NCI-H510A treated with DMSO at 0.1 percent for 48 hours (cell line): ENCODE measurements at regions not wholly inside any gene's neighbourhood (a gene's known extent, or its start where the extent isn't known, plus 50 kb on each side); places are given as distances from the start of the nearest gene placed in this dataset.
"Not testable (repeated sequence)": the region's sequence is repeated elsewhere in the genome, so short reads cannot be mapped to it uniquely, and the experiment has no call there.

ENCODE experiments used
- DNase-seq: peaks from one replicate; lab custom pipeline; 2025; lab: John Stamatoyannopoulos, UW

GRCh38 chr7:17090751-17091150 lies 207.7 kb upstream of the AHR start:
- no peak for DNase-seq

GRCh38 chr7:17093461-17093860 lies 205.0 kb upstream of the AHR start:
- no peak for DNase-seq

- no peak for DNase-seq
Observed at GRCh38 chr7:17094963-17095574, 203.4 kb upstream of the AHR start.

GRCh38 chr7:17095931-17096330 lies 202.5 kb upstream of the AHR start:
- no peak for DNase-seq

- no peak for DNase-seq
Observed at GRCh38 chr7:17097668-17098297, 200.7 kb upstream of the AHR start.

- DNase-seq: no peak
Observed at GRCh38 chr7:17098515-17098914, 199.9 kb upstream of the AHR start.

- no peak for DNase-seq
Observed at GRCh38 chr7:17099083-17099973, 199.1 kb upstream of the AHR start.

GRCh38 chr7:17099974-17100509 lies 198.4 kb upstream of the AHR start:
- DNase-seq: not testable (repeated sequence)

- no peak for DNase-seq
Observed at GRCh38 chr7:17101207-17101696, 197.2 kb upstream of the AHR start.

GRCh38 chr7:17103170-17103569 lies 195.3 kb upstream of the AHR start:
- DNase-seq: no peak

GRCh38 chr7:17103984-17104383 lies 194.5 kb upstream of the AHR start:
- DNase-seq: no peak

GRCh38 chr7:17104419-17104818 lies 194.0 kb upstream of the AHR start:
- DNase-seq: no peak

- no peak for DNase-seq
Observed at GRCh38 chr7:17105701-17106100, 192.8 kb upstream of the AHR start.

- no peak for DNase-seq
Observed at GRCh38 chr7:17108049-17108584, 190.3 kb upstream of the AHR start.

- no peak for DNase-seq
Observed at GRCh38 chr7:17109020-17109419, 189.4 kb upstream of the AHR start.

GRCh38 chr7:17113770-17114169 lies 184.7 kb upstream of the AHR start:
- not testable (repeated sequence) for DNase-seq

- DNase-seq: no peak
Observed at GRCh38 chr7:17118412-17118811, 180.0 kb upstream of the AHR start.

GRCh38 chr7:17120756-17121155 lies 177.7 kb upstream of the AHR start:
- no peak for DNase-seq

- no peak for DNase-seq
Observed at GRCh38 chr7:17121671-17122070, 176.8 kb upstream of the AHR start.

- DNase-seq: no peak
Observed at GRCh38 chr7:17123020-17123419, 175.4 kb upstream of the AHR start.

- DNase-seq: no peak
Observed at GRCh38 chr7:17126413-17127268, 171.8 kb upstream of the AHR start.
